ENCODE measurements at regions not wholly inside any gene's neighbourhood (a gene's known extent, or its start where the extent isn't known, plus 50 kb on each side); places are given as distances from the start of the nearest gene placed in this dataset.
"Not testable (repeated sequence)": the region's sequence is repeated elsewhere in the genome, so short reads cannot be mapped to it uniquely, and the experiment has no call there.

- peak; percentile 46 for DNase-seq (ENCODE audit: low spot score)
Observed at GRCh38 chr3:80618295-80619256, 850.8 kb upstream of the ROBO1 start.

GRCh38 chr3:80612366-80612765 is 844.6 kb upstream of the ROBO1 start:
- no peak for DNase-seq (ENCODE audit: low spot score)

GRCh38 chr3:80608072-80608471 is 840.3 kb upstream of the ROBO1 start:
- DNase-seq (ENCODE audit: low spot score) = not testable (repeated sequence)

GRCh38 chr3:80606073-80606472 is 838.3 kb upstream of the ROBO1 start:
- no peak for DNase-seq (ENCODE audit: low spot score)

- DNase-seq (ENCODE audit: low spot score) = no peak
Observed at GRCh38 chr3:80601479-80601878, 833.7 kb upstream of the ROBO1 start.

- DNase-seq (ENCODE audit: low spot score) = no peak
Observed at GRCh38 chr3:80592792-80593191, 825.0 kb upstream of the ROBO1 start.

DNA sequence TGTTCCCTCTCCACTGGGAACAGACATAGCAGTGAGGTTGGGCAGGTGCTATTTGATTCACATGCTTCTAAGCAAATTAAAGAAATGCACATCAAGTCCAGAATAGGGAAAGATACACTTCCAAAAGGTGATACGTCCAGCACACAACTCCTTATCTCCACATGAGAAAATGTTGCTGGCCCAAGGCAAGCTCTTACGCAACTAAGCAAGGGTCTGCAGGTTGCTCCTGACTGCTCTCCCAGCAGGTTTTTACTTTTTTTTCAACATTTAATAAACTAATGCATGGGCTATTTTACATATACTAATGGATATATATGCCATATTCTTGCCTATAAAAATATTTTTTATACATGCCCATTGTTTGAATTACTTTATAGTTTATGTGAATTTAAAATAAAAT is 818.5 kb upstream of the ROBO1 start:
- no peak for DNase-seq (ENCODE audit: low spot score)

DNA sequence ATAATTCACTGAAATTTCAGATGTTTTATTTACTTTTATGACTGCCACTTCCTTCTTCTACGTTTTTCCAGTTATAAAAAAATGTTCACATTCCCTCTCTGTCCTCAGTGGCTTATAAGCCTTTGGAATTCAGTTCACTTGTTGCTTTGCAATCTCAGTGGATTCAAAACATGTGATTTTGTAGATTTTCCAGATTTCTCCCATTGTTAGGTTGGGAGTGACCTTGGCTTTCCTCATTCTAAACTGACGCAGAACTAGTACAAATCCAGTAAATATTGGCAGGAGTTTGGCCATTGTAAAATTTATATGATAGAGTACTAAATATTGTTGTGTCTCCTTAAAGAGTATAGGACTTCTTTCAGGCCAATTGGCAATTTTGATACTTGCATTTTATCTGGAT is 812.3 kb upstream of the ROBO1 start:
- no peak for DNase-seq (ENCODE audit: low spot score)

GRCh38 chr3:80564391-80564790 is 796.6 kb upstream of the ROBO1 start:
- DNase-seq (ENCODE audit: low spot score) = no peak

- DNase-seq (ENCODE audit: low spot score) = no peak
Observed at GRCh38 chr3:80559701-80560100, 791.9 kb upstream of the ROBO1 start.

GRCh38 chr3:80556763-80557162 is 789.0 kb upstream of the ROBO1 start:
- no peak for DNase-seq (ENCODE audit: low spot score)

- DNase-seq (ENCODE audit: low spot score) = no peak
Observed at GRCh38 chr3:80554304-80554703, 786.5 kb upstream of the ROBO1 start.

- no peak for DNase-seq (ENCODE audit: low spot score)
Observed at GRCh38 chr3:80553211-80553610, 785.4 kb upstream of the ROBO1 start.

- no peak for DNase-seq (ENCODE audit: low spot score)
Observed at GRCh38 chr3:80550174-80550573, 782.4 kb upstream of the ROBO1 start.

- no peak for DNase-seq (ENCODE audit: low spot score)
Observed at GRCh38 chr3:80549173-80549572, 781.4 kb upstream of the ROBO1 start.

DNA sequence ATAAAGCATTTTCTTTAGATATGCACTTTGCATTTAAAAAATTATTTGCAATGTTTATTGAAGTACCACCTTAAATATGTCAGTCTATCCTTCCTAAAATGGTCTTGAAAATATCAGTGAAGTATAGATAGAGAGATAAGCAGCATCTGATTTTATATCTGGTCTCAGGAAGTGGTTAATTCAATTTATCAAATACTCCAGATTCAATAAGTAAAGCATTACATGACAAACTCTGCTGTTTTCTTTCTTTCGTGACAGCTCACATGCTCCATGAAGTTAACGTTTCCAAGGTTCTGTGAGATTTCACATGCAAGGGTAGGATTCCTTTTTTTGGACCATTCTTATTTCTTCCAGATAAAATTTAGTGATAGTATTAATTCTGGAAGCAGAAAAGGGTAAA is 775.4 kb upstream of the ROBO1 start:
- DNase-seq (ENCODE audit: low spot score) = no peak

DNA sequence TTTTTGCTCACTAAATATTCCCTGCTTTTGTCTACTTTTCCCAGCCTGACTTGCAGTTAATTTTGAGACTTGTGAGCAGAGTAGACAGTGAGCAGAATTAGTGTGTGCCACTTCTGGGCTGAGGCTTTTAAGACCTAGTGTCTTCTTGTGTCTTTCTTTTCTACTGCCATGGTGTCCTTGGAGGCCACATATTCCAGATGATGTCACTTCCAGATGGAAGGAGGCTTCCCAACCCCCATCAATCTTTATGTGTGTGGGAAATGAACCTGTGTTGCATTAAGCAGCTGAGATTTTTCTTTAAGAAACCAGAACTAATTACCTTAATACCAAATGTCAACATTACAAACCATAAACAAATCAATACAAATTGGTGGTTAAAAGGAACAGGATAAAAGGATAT is 774.7 kb upstream of the ROBO1 start:
- no peak for DNase-seq (ENCODE audit: low spot score)

DNA sequence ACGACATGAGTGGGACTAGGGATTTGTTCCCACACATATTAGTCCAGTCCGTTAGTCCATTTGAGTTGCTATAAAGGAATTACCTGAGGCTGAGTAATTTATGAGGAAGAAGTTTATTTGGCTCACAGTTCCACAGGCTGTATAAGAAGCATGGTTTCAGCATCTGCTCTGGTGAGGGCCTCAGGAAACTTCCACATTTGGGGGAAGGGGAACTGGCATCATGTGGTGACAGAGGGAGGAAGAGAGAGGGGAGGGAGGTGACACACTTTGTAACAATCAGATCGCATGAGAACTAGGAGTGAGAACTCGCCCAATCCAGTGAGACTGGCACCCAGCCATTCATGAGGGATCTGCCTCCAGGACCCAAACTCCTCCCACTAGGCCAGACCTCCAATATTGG is 769.9 kb upstream of the ROBO1 start:
- no peak for DNase-seq (ENCODE audit: low spot score)

DNA sequence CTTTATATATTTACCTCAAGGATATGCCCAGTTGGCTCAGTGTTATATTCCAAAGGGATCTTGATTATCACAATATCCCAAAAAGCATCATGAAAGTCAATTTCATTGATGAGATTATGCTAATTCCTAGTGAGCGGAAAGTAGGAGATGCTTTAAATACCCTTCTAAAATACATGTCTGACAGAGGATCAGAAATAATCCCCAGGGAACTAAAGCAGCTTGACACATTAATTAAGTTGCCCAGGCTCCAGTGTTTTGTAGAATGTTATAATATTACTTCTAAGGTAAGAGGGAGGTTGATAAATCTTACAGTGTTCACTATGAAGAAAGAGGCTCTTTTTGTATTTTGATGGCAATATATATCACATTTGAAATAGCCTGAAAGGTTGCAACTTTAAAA is 767.5 kb upstream of the ROBO1 start:
- no peak for DNase-seq (ENCODE audit: low spot score)

DNA sequence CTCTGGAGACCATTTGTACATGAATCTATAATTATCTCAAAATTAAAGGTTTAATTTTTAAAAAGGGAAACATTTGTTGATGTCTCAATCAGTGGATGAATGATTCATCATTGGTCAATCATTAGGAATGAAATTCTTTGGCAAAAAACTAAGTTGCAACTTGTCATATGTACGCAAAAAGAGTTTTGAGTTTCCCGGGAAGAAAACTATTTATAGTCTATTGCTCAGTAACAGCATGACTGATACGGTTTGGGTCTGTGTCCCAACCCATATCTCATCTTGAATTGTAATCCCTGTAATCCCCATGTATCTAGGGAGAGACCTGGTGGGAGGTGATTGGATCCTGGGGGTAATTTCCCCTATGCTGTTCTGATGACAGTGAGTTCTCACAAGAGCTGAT is 765.8 kb upstream of the ROBO1 start:
- DNase-seq (ENCODE audit: low spot score) = no peak

DNA sequence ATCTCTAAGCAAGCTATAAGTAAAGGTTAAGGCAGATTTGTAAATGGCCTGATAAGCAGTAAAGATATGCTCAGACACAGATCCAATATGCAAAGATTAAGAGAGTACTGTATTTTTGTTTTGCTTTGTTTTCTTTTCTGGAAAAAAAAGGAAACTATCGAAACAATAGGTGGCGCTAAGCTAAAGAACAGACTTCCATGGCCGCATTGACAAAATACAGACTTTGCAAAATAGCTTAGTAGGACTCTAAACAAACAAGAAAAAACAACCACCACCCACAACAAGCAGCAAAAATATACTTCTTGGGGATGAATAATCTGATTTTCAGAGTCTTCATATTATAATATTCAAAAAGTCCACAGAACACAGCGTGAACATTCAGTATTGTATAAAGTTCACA is 758.4 kb upstream of the ROBO1 start:
- no peak for DNase-seq (ENCODE audit: low spot score)

- no peak for DNase-seq (ENCODE audit: low spot score)
Observed at GRCh38 chr3:80521081-80521480, 753.3 kb upstream of the ROBO1 start.

DNA sequence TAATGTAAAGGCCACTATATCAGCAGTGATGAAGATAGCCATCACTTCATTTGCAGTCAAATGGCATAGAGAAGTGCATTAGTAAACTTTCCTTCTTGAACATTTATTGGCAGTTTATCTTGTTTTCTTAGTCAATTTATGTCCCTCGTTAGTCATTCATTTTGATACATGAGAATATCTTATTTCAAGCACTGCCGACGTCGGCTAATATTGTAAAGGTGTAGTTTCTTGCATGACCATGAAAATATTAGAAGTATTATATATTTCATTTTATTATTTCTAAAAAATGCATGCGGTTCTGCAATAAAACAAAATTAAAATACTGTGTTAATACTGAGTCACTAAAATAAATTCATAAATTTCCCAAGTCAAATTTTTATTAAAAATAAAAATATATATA is 751.6 kb upstream of the ROBO1 start:
- no peak for DNase-seq (ENCODE audit: low spot score)

DNA sequence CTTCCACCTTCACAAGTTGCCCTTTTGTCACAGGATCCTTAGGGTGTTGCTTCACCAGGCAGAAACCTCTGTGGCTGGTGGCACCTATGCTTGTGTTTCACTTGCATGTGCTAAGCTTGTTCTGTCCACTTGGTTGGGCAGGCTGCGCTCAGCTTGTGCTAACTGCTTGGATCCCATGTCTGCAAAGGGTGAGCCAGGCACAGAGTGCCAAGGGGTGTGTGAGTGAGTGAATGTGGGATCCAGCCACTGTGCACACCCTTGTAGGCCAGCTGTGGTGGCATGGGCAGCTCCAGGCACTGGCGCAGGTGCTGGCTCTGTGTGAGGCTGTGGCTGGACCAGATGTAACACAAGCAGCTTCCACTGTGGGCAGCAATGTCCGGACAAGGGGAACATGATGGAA is 728.7 kb upstream of the ROBO1 start:
- no peak for DNase-seq (ENCODE audit: low spot score)

Measured in SW480 (cell line).